Smooth muscle cell (in vitro differentiated cells): ENCODE measurements at regions not wholly inside any gene's neighbourhood (a gene's known extent, or its start where the extent isn't known, plus 50 kb on each side); places are given as distances from the start of the nearest gene placed in this dataset.
"Not testable (repeated sequence)": the region's sequence is repeated elsewhere in the genome, so short reads cannot be mapped to it uniquely, and the experiment has no call there.

ENCODE experiments used
- DNase-seq: peaks from one replicate; lab custom pipeline; 2025; ENCODE audit not compliant: unreplicated experiment; lab: John Stamatoyannopoulos, UW
- H2AFZ ChIP-seq: fragments of 200-600 bp; sonication (generic); 2 replicates; pipeline ENCODE4 v1.6.0; 2016; ENCODE audit warnings: antibody characterized with exemption, low read depth, mild to moderate bottlenecking
- H3F3A ChIP-seq: fragments of 200-600 bp; sonication (generic); 2 replicates; pipeline ENCODE4 v1.6.0; 2017; ENCODE audit warnings: antibody characterized with exemption, low read depth
- H3K27ac ChIP-seq: fragments of 200-600 bp; sonication (generic); 2 replicates; pipeline ENCODE4 v1.5.1; 2016; ENCODE audit warnings: low read depth, mild to moderate bottlenecking
- H3K27me3 ChIP-seq: fragments of 200-600 bp; sonication (generic); 2 replicates; pipeline ENCODE4 v1.6.1; 2016; ENCODE audit warnings: low read depth, mild to moderate bottlenecking
- H3K36me3 ChIP-seq: fragments of 200-600 bp; sonication (generic); 2 replicates; pipeline ENCODE4 v1.5.1; 2016; ENCODE audit warnings: low read depth
- H3K4me1 ChIP-seq: fragments of 200-600 bp; sonication (generic); 2 replicates; pipeline ENCODE4 v1.5.1; 2016; ENCODE audit warnings: low read depth
- H3K4me2 ChIP-seq: fragments of 200-600 bp; sonication (generic); 2 replicates; pipeline ENCODE4 v1.6.0; 2016; ENCODE audit warnings: mild to moderate bottlenecking
- H3K4me3 ChIP-seq: fragments of 200-600 bp; sonication (generic); 2 replicates; pipeline ENCODE4 v1.5.1; 2016; ENCODE audit warnings: mild to moderate bottlenecking
- H3K79me2 ChIP-seq: fragments of 200-600 bp; sonication (generic); 2 replicates; pipeline ENCODE4 v1.6.0; 2016; ENCODE audit warnings: low read depth, mild to moderate bottlenecking
- H3K9ac ChIP-seq: fragments of 200-600 bp; sonication (generic); 2 replicates; pipeline ENCODE4 v1.6.0; 2016; ENCODE audit warnings: low read depth
- H3K9me3 ChIP-seq: fragments of 200-600 bp; sonication (generic); replicated peaks from 2 replicates; pipeline ENCODE4 v1.5.1; 2016; ENCODE audit warnings: low read depth
- H4K20me1 ChIP-seq: fragments of 200-600 bp; sonication (generic); 2 replicates; pipeline ENCODE4 v1.6.0; 2016; ENCODE audit warnings: low read depth
- WGBS: methylation state at CpG from one replicate; pipeline ENCODE4 v1.1.7; 2016; ENCODE audit warnings: low lambda C conversion rate; 5-methylcytosine and 5-hydroxymethylcytosine counted together
- TF ChIP-seq, protein P1 (sequence below): fragments of 200-600 bp; sonication (generic); IDR thresholded peaks from 2 replicates; pipeline ENCODE4 v1.5.1; 2017; ENCODE audit warnings: borderline replicate concordance, mild to moderate bottlenecking, antibody characterized with exemption; ENCODE audit not compliant: insufficient read depth, poor library complexity, severe bottlenecking

DNA sequence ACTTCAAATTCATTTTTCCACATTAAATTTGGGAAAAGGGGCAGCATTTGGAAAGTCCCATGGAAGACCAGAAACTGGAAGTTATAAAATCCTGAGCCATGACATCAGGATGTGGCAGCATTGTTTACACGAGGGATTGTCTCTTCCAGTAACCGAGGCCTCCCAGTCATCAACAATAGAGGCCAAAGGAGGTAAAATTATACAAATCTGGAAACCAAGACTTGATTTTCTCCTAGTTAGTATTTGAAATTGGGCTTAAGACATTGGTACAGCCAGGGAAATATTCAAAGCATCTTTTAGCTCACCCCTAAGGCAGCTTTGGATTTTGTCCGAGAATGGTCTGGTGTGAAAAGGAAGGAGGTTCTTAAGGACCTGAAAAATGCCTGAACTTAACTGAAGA lies 251.6 kb upstream of the FOXF1 start:
- Histone ChIP-seq H3K4me1 (no peaks in the 10 kb centered on the region), H3K27ac (peak overlapping the region; percentile 91), H4K20me1 (no peaks in the 10 kb centered on the region), H3K27me3 (no peaks in the 10 kb centered on the region), H3K4me3 (no peak overlapping the region), H3K36me3 (no peaks in the 10 kb centered on the region), H3K79me2 (no peaks in the 10 kb centered on the region), H3K9ac (peak overlapping the region; percentile 53), H3K4me2 (peak overlapping the region; percentile 55), H3K9me3 (no peaks in the 10 kb centered on the region), H3F3A (peaks cover 5% of the 10 kb centered on the region), H2AFZ (peak overlapping the region; percentile 65)
- TF ChIP-seq, protein P1, sequence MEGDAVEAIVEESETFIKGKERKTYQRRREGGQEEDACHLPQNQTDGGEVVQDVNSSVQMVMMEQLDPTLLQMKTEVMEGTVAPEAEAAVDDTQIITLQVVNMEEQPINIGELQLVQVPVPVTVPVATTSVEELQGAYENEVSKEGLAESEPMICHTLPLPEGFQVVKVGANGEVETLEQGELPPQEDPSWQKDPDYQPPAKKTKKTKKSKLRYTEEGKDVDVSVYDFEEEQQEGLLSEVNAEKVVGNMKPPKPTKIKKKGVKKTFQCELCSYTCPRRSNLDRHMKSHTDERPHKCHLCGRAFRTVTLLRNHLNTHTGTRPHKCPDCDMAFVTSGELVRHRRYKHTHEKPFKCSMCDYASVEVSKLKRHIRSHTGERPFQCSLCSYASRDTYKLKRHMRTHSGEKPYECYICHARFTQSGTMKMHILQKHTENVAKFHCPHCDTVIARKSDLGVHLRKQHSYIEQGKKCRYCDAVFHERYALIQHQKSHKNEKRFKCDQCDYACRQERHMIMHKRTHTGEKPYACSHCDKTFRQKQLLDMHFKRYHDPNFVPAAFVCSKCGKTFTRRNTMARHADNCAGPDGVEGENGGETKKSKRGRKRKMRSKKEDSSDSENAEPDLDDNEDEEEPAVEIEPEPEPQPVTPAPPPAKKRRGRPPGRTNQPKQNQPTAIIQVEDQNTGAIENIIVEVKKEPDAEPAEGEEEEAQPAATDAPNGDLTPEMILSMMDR, result no peak
- DNase-seq, result no peak
- 24% methylated on average over 3 of the region's 3 CpGs for WGBS

DNA sequence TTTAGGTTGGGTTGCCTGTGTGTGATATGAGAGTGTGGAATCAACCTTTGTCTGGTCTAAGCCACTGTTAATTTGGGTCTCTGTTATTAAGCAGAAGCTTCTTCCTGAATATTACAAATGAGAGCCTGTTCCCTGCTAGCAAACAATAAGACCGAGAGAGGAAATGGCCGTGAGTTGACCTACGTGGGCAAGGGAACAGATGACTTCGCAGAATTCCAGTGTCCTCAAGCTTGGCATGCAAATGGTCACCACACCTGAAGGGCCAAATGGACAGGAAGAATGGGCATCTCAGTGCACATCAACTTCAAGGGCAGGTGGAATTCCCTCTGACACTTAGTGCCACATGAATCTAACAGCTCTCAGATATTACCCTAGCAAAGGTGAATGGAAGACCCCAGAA lies 250.8 kb upstream of the FOXF1 start:
- no peaks in the 10 kb centered on the region for H4K20me1 ChIP-seq
- peak overlapping the region; percentile 91 for H3K27ac ChIP-seq
- H3K4me1 ChIP-seq, result no peaks in the 10 kb centered on the region
- no peaks in the 10 kb centered on the region for H3K36me3 ChIP-seq
- H2AFZ ChIP-seq, result no peak overlapping the region
- peak overlapping the region; percentile 33 for H3K9ac ChIP-seq
- no peak for DNase-seq
- H3K9me3 ChIP-seq, result no peaks in the 10 kb centered on the region
- H3K4me2 ChIP-seq, result peak overlapping the region; percentile 55
- TF ChIP-seq, protein P1, result no peak
- H3K27me3 ChIP-seq, result no peaks in the 10 kb centered on the region
- 87% methylated on average over 4 of the region's 4 CpGs for WGBS
- H3K79me2 ChIP-seq, result no peaks in the 10 kb centered on the region
- no peak overlapping the region for H3K4me3 ChIP-seq
- H3F3A ChIP-seq, result peaks cover 5% of the 10 kb centered on the region

DNA sequence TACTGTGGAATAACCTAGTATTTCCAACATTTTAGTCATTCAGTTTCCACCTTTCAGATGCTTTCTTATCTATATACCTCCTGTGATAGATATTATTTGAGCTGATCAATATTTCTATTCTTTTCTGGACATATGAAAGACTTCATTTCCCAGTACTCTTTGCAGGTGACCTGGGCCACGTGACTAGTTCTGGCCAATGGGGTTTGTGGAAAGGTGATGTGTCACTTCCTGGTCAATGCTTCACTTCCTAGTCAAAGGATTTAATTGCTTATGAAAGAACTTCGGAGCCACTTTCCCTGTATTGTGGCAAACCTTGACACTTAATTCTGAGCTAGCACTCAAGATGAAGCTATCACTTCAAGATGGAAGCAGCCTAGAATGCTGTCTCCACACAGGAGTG lies 248.9 kb upstream of the FOXF1 start:
- H4K20me1 ChIP-seq, result no peaks in the 10 kb centered on the region
- H3K79me2 ChIP-seq, result no peaks in the 10 kb centered on the region
- H3K27me3 ChIP-seq, result no peaks in the 10 kb centered on the region
- WGBS, result 92% methylated on average over 2 of the region's 2 CpGs
- H2AFZ ChIP-seq, result no peak overlapping the region
- H3K36me3 ChIP-seq, result no peaks in the 10 kb centered on the region
- no peak overlapping the region for H3K9ac ChIP-seq
- H3K4me1 ChIP-seq, result no peaks in the 10 kb centered on the region
- no peak for DNase-seq
- H3K27ac ChIP-seq, result no peak overlapping the region
- H3K4me2 ChIP-seq, result no peak overlapping the region
- H3F3A ChIP-seq, result peaks cover 5% of the 10 kb centered on the region
- no peak overlapping the region for H3K4me3 ChIP-seq
- TF ChIP-seq, protein P1, result no peak
- H3K9me3 ChIP-seq, result no peaks in the 10 kb centered on the region

DNA sequence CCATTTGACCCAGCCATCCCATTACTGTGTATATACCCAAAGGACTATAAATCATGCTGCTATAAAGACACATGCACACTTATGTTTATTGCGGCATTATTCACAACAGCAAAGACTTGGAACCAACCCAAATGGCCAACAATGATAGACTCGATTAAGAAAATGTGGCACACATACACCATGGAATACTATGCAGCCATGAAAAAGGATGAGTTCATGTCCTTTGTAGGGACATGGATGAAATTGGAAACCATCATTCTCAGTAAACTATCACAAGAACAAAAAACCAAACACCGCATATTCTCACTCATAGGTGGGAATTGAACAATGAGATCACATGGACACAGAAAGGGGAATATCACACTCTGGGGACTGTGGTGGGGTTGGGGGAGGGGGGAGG lies 242.7 kb upstream of the FOXF1 start:
- H3K4me3 ChIP-seq, H3K27ac ChIP-seq, H3K79me2 ChIP-seq, H3K27me3 ChIP-seq, H3K4me1 ChIP-seq, H3K9me3 ChIP-seq, H3F3A ChIP-seq, DNase-seq, H3K36me3 ChIP-seq, H3K9ac ChIP-seq, H4K20me1 ChIP-seq, H3K4me2 ChIP-seq, H2AFZ ChIP-seq: not testable (repeated sequence)
- 95% methylated on average over 3 of the region's 3 CpGs for WGBS
